ENCODE measurements at regions not wholly inside any gene's neighbourhood (a gene's known extent, or its start where the extent isn't known, plus 50 kb on each side); places are given as distances from the start of the nearest gene placed in this dataset.
"Not testable (repeated sequence)": the region's sequence is repeated elsewhere in the genome, so short reads cannot be mapped to it uniquely, and the experiment has no call there.

DNA sequence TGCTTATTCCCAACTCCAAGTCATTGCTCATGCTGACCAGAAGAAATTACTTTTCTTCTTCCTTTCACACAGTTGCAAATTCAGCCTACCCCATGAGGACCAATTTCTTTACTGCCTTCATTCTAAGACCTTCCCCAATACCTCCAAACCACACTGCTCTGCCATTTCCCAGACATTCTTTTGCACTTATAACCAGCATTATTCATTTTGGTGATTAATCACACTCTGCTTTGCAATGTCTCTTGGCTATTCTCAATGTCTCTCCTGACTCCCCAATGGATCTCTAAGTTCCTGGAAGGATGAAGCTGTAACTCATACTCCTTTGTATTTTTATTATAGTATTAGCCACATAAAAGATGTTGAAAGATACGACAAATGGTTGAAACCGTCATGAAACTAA is 105.7 kb upstream of the RANBP3L start:
- H3K23ac ChIP-seq (ENCODE audit: low read depth, low read length): no peak overlapping the region
- TF ChIP-seq MXI1 (IDR thresholded peaks at IDR 0.05; ENCODE audit: borderline replicate concordance, low read depth, low read length): no peak
- no peak overlapping the region for H4K5ac ChIP-seq (ENCODE audit: low read depth, low read length)
- in situ Hi-C loops (cut with MboI; ENCODE audit: low sequenced_read_pairs) (no loop called here), dilution Hi-C loops (cut with HindIII; ENCODE audit: low sequenced_read_pairs, unreplicated experiment) (no loop called here), intact Hi-C loops (cut with micrococcal nuclease) (no loop called here)
- no peak overlapping the region for H4K8ac ChIP-seq (ENCODE audit: low read depth in 2 of 2, low read length in 2 of 2)
- H2BK5ac ChIP-seq (ENCODE audit: low read depth, low read length, poor library complexity, severe bottlenecking): no peak overlapping the region
- H4K91ac ChIP-seq (ENCODE audit: insufficient read depth, low read depth, low read length): no peak overlapping the region
- no peak overlapping the region for H2BK15ac ChIP-seq (ENCODE audit: low read depth, low read length)
- POLR2A ChIA-PET (ENCODE audit: unreplicated experiment): no interaction called here
- no peaks in the 10 kb centered on the region for H3K9me3 ChIP-seq (ENCODE audit: control insufficient read depth, insufficient read depth, low read length)
- H3K4me3 ChIP-seq (ENCODE audit: insufficient read depth, low read depth, low read length): no peak overlapping the region
- DNase-seq: no peak
- no peak overlapping the region for H3K4me2 ChIP-seq (ENCODE audit: low read depth, low read length)
- no peaks in the 10 kb centered on the region for H4K20me1 ChIP-seq (ENCODE audit: insufficient read depth, low read length)
- no peak overlapping the region for H2BK120ac ChIP-seq (ENCODE audit: low read depth, low read length)
- CTCF ChIA-PET: interaction anchor here (0.6 to 1.0 kb wide), 2 partner anchors 289 to 1975 kb away, joined by 3 to 4 read pairs; no protein-coding TSS in a partner anchor
- no peaks in the 10 kb centered on the region; the same call in none of the 2 replicates for H3K27me3 ChIP-seq (ENCODE audit: control insufficient read depth, insufficient read depth, low read length)
- ATAC-seq (ENCODE audit: low read depth): no peak
- 0 out of 2 replicates have a peak, but pooled peaks cover 3% of the 10 kb centered on the region for H3K9me1 ChIP-seq (ENCODE audit: insufficient read depth, low read length)
- no peaks in the 10 kb centered on the region; the same call in 1 of the 2 replicates for H3K4me1 ChIP-seq (ENCODE audit: control insufficient read depth, insufficient read depth, low read length)
- H2BK20ac ChIP-seq (ENCODE audit: low read depth, low read length): no peak overlapping the region
- H3K79me1 ChIP-seq (ENCODE audit: low read depth in 1 of 2, low read length in 2 of 2): no peaks in the 10 kb centered on the region
- no peak overlapping the region for H3K9ac ChIP-seq (ENCODE audit: low read depth, low read length)
- H2AK9ac ChIP-seq (replicated peaks; ENCODE audit: low read depth, low read length, poor library complexity): no peak overlapping the region
- no peak overlapping the region for H3K14ac ChIP-seq (replicated peaks; ENCODE audit: low read depth, low read length)
- no peak overlapping the region for H3K27ac ChIP-seq (ENCODE audit: insufficient read depth, low read length)
- H3K56ac ChIP-seq (ENCODE audit: extremely low read depth, insufficient read depth, low read length): no peak overlapping the region
- no peaks in the 10 kb centered on the region for H3K36me3 ChIP-seq (ENCODE audit: control insufficient read depth, insufficient read depth, low read length)
- no CpG with 5 or more reads among the region's 2 CpGs for WGBS, 2 experiments (ENCODE audit: extremely low coverage in 2 of 2, insufficient read length in 1 of 2)
- H2AK5ac ChIP-seq (ENCODE audit: low read depth, low read length): no peak overlapping the region
- H2AFZ ChIP-seq (replicated peaks; ENCODE audit: low read length, poor library complexity): no peak overlapping the region
- no TSS peak for BruUV-seq (replicated peaks)
- H3K18ac ChIP-seq (ENCODE audit: low read depth, low read length): no peak overlapping the region
- H3K4ac ChIP-seq (ENCODE audit: low read depth, low read length): no peak overlapping the region

GRCh38 chr5:36409711-36410110 is 108.0 kb upstream of the RANBP3L start:
- H3K27ac ChIP-seq (ENCODE audit: insufficient read depth, low read length); H3K9me3 ChIP-seq (ENCODE audit: control insufficient read depth, insufficient read depth, low read length); CTCF ChIA-PET; H3K4me1 ChIP-seq (ENCODE audit: control insufficient read depth, insufficient read depth, low read length); intact Hi-C loops (cut with micrococcal nuclease); H3K9me1 ChIP-seq (ENCODE audit: insufficient read depth, low read length); H2AFZ ChIP-seq (replicated peaks; ENCODE audit: low read length, poor library complexity); H4K8ac ChIP-seq (ENCODE audit: low read depth in 2 of 2, low read length in 2 of 2); BruUV-seq (replicated peaks); H2BK120ac ChIP-seq (ENCODE audit: low read depth, low read length); H3K14ac ChIP-seq (replicated peaks; ENCODE audit: low read depth, low read length); H3K4me3 ChIP-seq (ENCODE audit: insufficient read depth, low read depth, low read length); H3K23ac ChIP-seq (ENCODE audit: low read depth, low read length); H2AK5ac ChIP-seq (ENCODE audit: low read depth, low read length); H3K79me1 ChIP-seq (ENCODE audit: low read depth in 1 of 2, low read length in 2 of 2); H4K20me1 ChIP-seq (ENCODE audit: insufficient read depth, low read length); H2BK20ac ChIP-seq (ENCODE audit: low read depth, low read length); H3K4me2 ChIP-seq (ENCODE audit: low read depth, low read length); H3K27me3 ChIP-seq (ENCODE audit: control insufficient read depth, insufficient read depth, low read length); H3K4ac ChIP-seq (ENCODE audit: low read depth, low read length); POLR2A ChIA-PET (ENCODE audit: unreplicated experiment); H3K56ac ChIP-seq (ENCODE audit: extremely low read depth, insufficient read depth, low read length); dilution Hi-C loops (cut with HindIII; ENCODE audit: low sequenced_read_pairs, unreplicated experiment); H2BK15ac ChIP-seq (ENCODE audit: low read depth, low read length); DNase-seq; H2AK9ac ChIP-seq (replicated peaks; ENCODE audit: low read depth, low read length, poor library complexity); H3K18ac ChIP-seq (ENCODE audit: low read depth, low read length); H4K91ac ChIP-seq (ENCODE audit: insufficient read depth, low read depth, low read length); H3K36me3 ChIP-seq (ENCODE audit: control insufficient read depth, insufficient read depth, low read length); ATAC-seq (ENCODE audit: low read depth); H2BK5ac ChIP-seq (ENCODE audit: low read depth, low read length, poor library complexity, severe bottlenecking); H4K5ac ChIP-seq (ENCODE audit: low read depth, low read length); H3K9ac ChIP-seq (ENCODE audit: low read depth, low read length): not testable (repeated sequence)
- in situ Hi-C loops (cut with MboI; ENCODE audit: low sequenced_read_pairs): loop anchor here (5.0 to 10.0 kb wide), 2 partner anchors 95 to 283 kb away; no protein-coding TSS in a partner anchor

Data from IMR-90 (cell line).